Lower leg skin (tissue), 4 donors: ENCODE measurements at regions not wholly inside any gene's neighbourhood (a gene's known extent, or its start where the extent isn't known, plus 50 kb on each side); places are given as distances from the start of the nearest gene placed in this dataset.

Experiments
- DNase-seq, 2 donors: peaks; one replicate each; pipeline ENCODE4 v3.0.0-alpha.2; 2019; ENCODE audit warnings: low spot score in 2 of 2
- H3K4me3 ChIP-seq: fragments of 200-600 bp; sonication (generic); 2 replicates; pipeline ENCODE4 v1.5.1; 2017; ENCODE audit warnings: mild to moderate bottlenecking, low read depth; ENCODE audit not compliant: poor library complexity, severe bottlenecking
- POLR2A ChIP-seq, 2 donors: fragments of 450-650 bp; IDR thresholded peaks; one replicate each; pipeline ENCODE4 v1.6.1; 2016 to 2017; ENCODE audit warnings: antibody characterized with exemption in 2 of 2, mild to moderate bottlenecking in 1 of 2, moderate library complexity in 1 of 2
- WGBS, 2 donors: methylation state at CpG; one replicate each; pipeline ENCODE4 v1.1.5; 2018; 5-methylcytosine and 5-hydroxymethylcytosine counted together
- intact Hi-C: fragments of 100-400 bp; cut with DNase I; formaldehyde crosslinking; loops from one replicate; pipeline ENCODE4 v1.15.0; 2023; ENCODE audit warnings: low total_unique reads
- microRNA counts, 2 donors: library from miRNA; unstranded; fragments of <30 nt; microRNA quantifications; one replicate each; lab custom pipeline; 2016
- microRNA-seq, 2 donors: library from miRNA; unstranded; fragments of <30 nt; microRNA quantifications; one replicate each; pipeline ENCODE4, GENCODE V29; 2016; ENCODE audit warnings: borderline replicate concordance in 2 of 2, borderline number of aligned reads in 1 of 2
- TF ChIP-seq, protein P1 (sequence below), 3 donors: fragments of 450-650 bp; IDR thresholded peaks; one replicate each; pipeline ENCODE4 v1.5.1; 2016; ENCODE audit warnings: antibody characterized with exemption in 3 of 3, mild to moderate bottlenecking in 3 of 3, moderate library complexity in 2 of 3

DNA sequence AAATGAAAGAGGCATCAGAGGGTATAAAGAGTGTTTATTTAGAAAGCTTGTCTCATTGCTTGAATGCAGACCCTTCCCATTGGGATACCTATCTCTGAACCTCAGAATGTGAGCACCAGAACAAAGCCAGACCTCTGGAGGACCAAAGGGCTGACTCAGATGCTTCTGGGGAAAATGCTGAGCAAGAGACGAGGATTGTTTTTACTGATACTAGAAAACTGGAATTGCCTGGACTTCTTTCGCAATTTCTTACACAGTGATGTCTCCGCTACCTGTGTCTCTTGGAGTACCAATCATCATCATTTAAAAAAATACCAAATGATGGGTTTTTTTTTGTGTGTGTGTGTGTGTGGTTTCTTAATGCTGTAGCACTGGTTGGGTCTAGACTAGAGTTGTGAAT, 55.6 kb upstream of the CCDC85A start:
- H3K4me3 ChIP-seq: no peak overlapping the region
- no peak for DNase-seq
- WGBS, 2 donors: 72 to 76% methylated on average over 3 of the region's 3 CpGs
- intact Hi-C loops: no loop called here
- TF ChIP-seq POLR2A (IDR thresholded peaks at IDR 0.05): no peak
- TF ChIP-seq, protein P1, sequence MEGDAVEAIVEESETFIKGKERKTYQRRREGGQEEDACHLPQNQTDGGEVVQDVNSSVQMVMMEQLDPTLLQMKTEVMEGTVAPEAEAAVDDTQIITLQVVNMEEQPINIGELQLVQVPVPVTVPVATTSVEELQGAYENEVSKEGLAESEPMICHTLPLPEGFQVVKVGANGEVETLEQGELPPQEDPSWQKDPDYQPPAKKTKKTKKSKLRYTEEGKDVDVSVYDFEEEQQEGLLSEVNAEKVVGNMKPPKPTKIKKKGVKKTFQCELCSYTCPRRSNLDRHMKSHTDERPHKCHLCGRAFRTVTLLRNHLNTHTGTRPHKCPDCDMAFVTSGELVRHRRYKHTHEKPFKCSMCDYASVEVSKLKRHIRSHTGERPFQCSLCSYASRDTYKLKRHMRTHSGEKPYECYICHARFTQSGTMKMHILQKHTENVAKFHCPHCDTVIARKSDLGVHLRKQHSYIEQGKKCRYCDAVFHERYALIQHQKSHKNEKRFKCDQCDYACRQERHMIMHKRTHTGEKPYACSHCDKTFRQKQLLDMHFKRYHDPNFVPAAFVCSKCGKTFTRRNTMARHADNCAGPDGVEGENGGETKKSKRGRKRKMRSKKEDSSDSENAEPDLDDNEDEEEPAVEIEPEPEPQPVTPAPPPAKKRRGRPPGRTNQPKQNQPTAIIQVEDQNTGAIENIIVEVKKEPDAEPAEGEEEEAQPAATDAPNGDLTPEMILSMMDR (IDR thresholded peaks at IDR 0.05): no peak

DNA sequence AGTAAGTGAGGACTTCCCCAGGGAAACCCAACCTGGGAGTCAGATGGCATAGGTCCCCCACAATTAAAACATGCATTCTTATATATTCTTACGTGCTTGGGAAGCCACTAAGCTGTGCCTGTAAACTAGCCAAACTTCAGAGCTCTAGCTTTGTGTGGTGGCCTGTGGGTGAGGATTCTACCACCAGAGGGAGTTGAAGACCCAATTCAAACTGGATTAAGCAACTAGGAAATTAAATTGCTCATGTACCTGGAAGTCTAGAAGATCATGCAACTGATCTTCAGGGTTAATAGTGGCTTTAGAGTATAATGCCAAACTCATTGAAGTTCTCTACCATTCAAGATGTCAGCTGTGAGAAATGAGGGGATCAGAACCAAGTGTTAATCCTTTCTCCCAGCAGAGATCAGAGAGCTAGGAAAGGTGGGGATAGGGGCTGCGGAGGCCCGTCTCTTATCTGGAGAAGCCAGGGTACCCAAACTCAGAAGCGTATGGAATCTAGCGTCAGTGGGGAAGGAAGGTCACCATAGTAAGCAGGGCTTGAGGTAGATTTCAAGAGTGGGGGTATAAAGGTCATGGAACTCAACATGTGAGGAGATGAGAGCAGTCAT, 53.2 kb upstream of the CCDC85A start:
- WGBS, 2 donors: 74 to 77% methylated on average over 5 of the region's 5 CpGs
- H3K4me3 ChIP-seq: no peak overlapping the region
- intact Hi-C loops: no loop called here
- TF ChIP-seq, protein P1 (IDR thresholded peaks at IDR 0.05): no peak
- TF ChIP-seq POLR2A (IDR thresholded peaks at IDR 0.05): no peak
- no peak for DNase-seq

DNA sequence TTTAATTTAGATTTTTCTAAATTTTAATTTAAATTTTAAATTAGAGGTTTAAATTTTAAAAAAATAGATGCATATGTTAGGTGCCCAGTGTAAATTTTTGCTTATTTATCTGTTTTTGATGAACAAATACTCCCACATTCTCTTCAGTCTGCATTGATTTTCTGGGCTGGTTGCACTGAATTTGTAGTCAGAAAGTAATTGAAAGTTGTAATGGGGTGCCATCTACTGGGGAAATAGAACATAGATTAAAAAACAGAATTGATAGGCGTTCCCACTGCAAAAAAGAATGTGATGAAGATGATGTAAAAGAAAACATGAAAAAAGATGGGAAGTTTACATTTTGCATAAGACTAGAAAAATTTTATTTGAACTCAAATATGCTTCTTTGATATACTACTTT, 51.7 kb upstream of the CCDC85A start:
- DNase-seq: no peak
- no peak overlapping the region for H3K4me3 ChIP-seq
- intact Hi-C loops: no loop called here
- TF ChIP-seq POLR2A (IDR thresholded peaks at IDR 0.05): no peak
- TF ChIP-seq, protein P1 (IDR thresholded peaks at IDR 0.05): no peak
- WGBS, 2 donors: 0 to 2% methylated on average over 1 of the region's 1 CpG

DNA sequence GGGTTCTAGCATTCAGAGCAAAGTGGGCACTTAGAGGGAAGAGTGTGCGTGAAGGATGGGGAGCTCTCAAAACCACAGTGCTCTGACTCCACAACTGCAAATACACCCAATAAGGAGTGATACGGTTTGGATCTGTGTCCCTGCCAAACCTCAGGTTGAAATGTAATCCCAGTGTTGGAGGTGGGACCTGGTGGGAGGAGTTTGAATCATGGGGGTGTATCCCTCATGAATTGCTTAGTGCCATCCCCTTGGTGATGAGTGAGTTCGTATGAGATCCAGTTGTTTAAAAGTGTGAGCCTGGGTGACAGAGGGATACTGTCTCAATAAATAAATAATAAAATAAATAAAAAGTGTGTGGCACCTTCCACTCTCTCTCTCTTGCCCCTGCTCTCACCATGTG, 50.3 kb upstream of the CCDC85A start:
- no peak for DNase-seq
- TF ChIP-seq POLR2A (IDR thresholded peaks at IDR 0.05): no peak
- no peak overlapping the region for H3K4me3 ChIP-seq
- WGBS, 2 donors: 64 to 69% methylated on average over 3 of the region's 3 CpGs
- intact Hi-C loops: no loop called here

DNA sequence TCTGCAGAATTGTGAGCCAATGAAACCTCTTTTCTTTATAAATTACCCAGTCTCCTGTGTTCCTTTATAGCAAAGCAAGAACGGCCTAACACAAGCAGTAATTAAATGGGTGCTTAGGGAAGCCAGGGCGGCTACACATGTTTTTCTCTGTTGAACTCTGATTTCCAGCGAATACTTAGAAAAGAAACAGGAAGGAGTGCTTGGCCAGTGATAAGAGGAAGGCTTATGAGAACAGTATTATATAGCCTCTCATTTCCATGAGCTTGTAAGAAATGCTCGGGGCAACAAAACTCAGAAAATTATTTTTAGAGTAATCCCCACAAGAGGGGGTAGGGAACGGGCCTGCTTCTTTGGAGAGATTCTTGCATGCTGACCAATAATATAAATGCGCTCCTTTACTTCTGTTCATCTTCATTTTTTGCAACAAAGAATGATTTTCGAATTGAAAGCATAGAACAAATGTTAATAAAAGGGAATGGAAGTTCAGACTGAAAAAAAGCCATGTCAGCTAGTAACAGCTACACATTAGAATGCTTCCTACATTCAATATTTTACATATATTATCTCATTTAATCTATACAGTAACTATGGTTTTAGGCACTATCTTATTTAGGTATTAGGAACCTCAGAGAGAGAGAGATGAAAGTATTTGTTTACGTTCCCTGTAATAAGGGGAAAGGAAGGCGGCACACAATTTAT, 49.7 kb upstream of the CCDC85A start:
- TF ChIP-seq POLR2A (IDR thresholded peaks at IDR 0.05): no peak
- TF ChIP-seq, protein P1 (IDR thresholded peaks at IDR 0.05): no peak
- intact Hi-C loops: no loop called here
- no peak overlapping the region for H3K4me3 ChIP-seq
- DNase-seq: no peak
- WGBS, 2 donors: 48 to 53% methylated on average over 9 of the region's 9 CpGs

MicroRNAs in the stretch of these regions (microRNA counts, 767-probe panel; counts per million panel counts)
- microRNA hsa-miR-216a (lab: Ali Mortazavi, UCI) (0 to 358 counts per million in 2 donors), microRNA hsa-miR-216b (lab: Ali Mortazavi, UCI) (0 to 358 counts per million in 2 donors), microRNA hsa-miR-217 (lab: Ali Mortazavi, UCI) (0 to 358 counts per million in 2 donors)

Small RNA genes lying in the stretch of these regions (microRNA-seq; reads per million reads assigned to microRNA genes)
- gene MIR216A (0 to 0.57 reads per million in 2 donors), gene MIR216B (0.68 to 2.3 reads per million in 2 donors), gene MIR217 (0.68 to 2.3 reads per million in 2 donors)
